ENCODE measurements at regions not wholly inside any gene's neighbourhood (a gene's known extent, or its start where the extent isn't known, plus 50 kb on each side); places are given as distances from the start of the nearest gene placed in this dataset.
"Not testable (repeated sequence)": the region's sequence is repeated elsewhere in the genome, so short reads cannot be mapped to it uniquely, and the experiment has no call there.

DNA sequence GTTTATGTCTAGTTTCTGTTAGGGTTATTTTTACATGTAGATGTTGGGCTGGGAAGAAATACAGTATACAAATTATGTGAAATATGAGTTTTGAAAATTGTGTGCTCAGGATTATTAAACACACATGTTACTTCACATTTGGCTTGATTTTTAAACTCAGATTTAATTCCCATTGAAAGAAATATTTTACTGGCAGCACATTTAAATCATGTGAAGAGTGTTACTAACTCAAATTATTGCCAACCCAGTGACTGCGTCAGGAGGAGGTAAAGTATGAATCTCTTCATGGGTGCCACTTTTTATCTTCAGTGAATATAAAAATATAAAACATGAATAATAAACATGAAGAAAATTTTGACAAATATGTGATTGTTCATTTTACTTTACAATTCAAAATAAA lies 457.5 kb upstream of the CCDC179 start:
- WGBS, 4 donors: 83 to 97% (median 91%) methylated on average over 1 of the region's 1 CpG
- Histone ChIP-seq H3K9me3 (replicated peaks in 1 of 3) (no peaks in the 10 kb centered on the region), H3K27ac (no peak overlapping the region), H3K4me3 (no peak overlapping the region), H3K4me1 (replicated peaks in 1 of 2) (no peaks in the 10 kb centered on the region), H3K27me3 (no peaks in the 10 kb centered on the region), H3K36me3 (replicated peaks in 1 of 2) (no peaks in the 10 kb centered on the region)
- intact Hi-C loops (cut with DNase I): no loop called here
- no peak for DNase-seq
- TF ChIP-seq, protein P1, sequence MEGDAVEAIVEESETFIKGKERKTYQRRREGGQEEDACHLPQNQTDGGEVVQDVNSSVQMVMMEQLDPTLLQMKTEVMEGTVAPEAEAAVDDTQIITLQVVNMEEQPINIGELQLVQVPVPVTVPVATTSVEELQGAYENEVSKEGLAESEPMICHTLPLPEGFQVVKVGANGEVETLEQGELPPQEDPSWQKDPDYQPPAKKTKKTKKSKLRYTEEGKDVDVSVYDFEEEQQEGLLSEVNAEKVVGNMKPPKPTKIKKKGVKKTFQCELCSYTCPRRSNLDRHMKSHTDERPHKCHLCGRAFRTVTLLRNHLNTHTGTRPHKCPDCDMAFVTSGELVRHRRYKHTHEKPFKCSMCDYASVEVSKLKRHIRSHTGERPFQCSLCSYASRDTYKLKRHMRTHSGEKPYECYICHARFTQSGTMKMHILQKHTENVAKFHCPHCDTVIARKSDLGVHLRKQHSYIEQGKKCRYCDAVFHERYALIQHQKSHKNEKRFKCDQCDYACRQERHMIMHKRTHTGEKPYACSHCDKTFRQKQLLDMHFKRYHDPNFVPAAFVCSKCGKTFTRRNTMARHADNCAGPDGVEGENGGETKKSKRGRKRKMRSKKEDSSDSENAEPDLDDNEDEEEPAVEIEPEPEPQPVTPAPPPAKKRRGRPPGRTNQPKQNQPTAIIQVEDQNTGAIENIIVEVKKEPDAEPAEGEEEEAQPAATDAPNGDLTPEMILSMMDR (IDR thresholded peaks at IDR 0.05): no peak
- TF ChIP-seq POLR2A (IDR thresholded peaks at IDR 0.05): no peak

DNA sequence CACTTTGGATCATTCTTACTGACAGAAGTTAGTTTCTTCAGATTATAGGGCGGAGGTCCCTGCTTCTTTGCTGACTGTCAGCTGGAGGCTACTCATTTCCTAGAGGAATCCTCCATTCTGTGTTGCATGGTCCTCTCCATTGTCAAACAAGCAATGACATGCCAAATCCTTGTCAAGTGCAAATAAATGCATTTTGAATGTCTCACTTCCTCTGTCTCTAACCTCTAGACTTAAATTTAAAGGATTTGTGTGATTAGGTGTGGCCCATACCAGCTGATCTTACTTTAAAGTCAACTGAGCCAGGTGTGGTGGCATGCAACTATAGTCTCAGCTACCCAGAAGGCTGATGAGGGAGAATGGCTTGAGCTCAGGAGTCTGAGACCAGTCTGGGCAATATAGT lies 458.4 kb upstream of the CCDC179 start:
- Histone ChIP-seq H3K4me3 (no peak overlapping the region), H3K9me3 (replicated peaks in 1 of 3) (no peaks in the 10 kb centered on the region), H3K4me1 (replicated peaks in 1 of 2) (no peaks in the 10 kb centered on the region), H3K36me3 (replicated peaks in 1 of 2) (no peaks in the 10 kb centered on the region), H3K27ac (no peak overlapping the region), H3K27me3 (no peaks in the 10 kb centered on the region)
- WGBS, 4 donors: 70 to 91% (median 84%) methylated on average over 1 of the region's 1 CpG
- intact Hi-C loops (cut with DNase I): no loop called here
- TF ChIP-seq, protein P1 (IDR thresholded peaks at IDR 0.05): no peak
- no peak for TF ChIP-seq POLR2A (IDR thresholded peaks at IDR 0.05)
- no peak for DNase-seq

DNA sequence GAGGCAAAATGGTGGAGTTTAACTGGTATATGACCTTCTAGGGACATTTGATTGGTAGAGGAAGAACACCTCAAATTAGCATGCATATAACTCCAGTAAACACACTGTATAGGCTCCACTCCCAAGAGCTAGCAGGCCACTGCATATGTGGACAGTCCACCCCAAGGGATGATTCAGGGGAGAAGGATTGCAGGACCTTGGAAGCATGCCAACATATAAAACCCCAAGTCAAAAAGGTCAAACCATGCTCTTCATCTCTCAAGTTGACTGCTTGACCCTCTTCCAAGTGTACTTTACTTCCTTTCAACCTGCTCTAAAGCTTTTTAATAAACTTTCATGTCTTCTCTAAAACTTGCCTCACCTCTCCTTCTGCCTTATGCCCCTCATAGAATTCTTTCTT lies 459.9 kb upstream of the CCDC179 start:
- H3K36me3 ChIP-seq (replicated peaks in 1 of 2): no peaks in the 10 kb centered on the region
- TF ChIP-seq, protein P1 (IDR thresholded peaks at IDR 0.05): no peak
- no peak for TF ChIP-seq POLR2A (IDR thresholded peaks at IDR 0.05)
- no peak overlapping the region for H3K27ac ChIP-seq
- intact Hi-C loops (cut with DNase I): no loop called here
- H3K4me3 ChIP-seq: no peak overlapping the region
- no peaks in the 10 kb centered on the region for H3K27me3 ChIP-seq
- no peak for DNase-seq
- no peaks in the 10 kb centered on the region for H3K9me3 ChIP-seq (replicated peaks in 1 of 3)
- no peaks in the 10 kb centered on the region for H3K4me1 ChIP-seq (replicated peaks in 1 of 2)

DNA sequence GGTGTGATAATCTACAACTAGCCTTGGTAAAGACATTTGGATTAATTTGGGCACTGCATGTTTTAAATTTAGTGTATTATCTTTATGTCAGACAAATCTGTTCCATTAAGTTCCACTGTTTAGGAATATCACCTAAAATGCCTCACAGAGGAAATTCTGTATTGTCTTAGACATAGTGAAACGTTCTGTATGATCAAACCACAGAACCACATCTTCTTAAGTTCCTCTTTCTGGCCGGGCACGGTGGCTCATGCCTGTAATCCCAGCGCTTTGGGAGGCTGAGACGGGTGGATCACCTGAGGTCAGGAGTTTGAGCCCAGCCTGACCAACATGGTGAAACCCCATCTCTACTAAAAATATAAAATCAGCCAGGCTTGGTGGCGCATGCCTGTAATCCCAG lies 475.3 kb upstream of the CCDC179 start:
- H3K27me3 ChIP-seq; H3K36me3 ChIP-seq (replicated peaks in 1 of 2); H3K9me3 ChIP-seq (replicated peaks in 1 of 3); H3K4me1 ChIP-seq (replicated peaks in 1 of 2); H3K4me3 ChIP-seq; H3K27ac ChIP-seq; DNase-seq; intact Hi-C loops (cut with DNase I): not testable (repeated sequence)
- 55 to 80% (median 70%) methylated on average over 6 of the region's 6 CpGs for WGBS, 4 donors

DNA sequence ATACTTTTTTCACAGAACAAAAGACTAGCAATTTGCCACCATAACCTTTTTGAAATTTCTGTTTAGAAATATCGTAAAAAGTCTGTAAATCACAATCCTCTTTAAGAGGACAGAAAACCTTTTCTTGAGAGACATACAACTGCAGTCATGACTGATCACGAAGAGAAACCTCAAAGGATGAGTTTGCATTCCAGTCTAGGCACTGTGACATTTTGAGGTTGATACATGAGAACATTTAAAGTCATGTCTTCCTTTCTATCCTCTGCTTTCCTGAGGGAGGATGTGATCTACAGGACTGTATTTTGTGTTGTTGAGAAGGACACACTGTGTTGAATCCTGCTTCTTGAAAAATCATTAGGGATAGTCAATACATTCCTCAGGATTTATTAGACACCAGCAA lies 476.7 kb upstream of the CCDC179 start:
- intact Hi-C loops (cut with DNase I): no loop called here
- WGBS, 4 donors: 68 to 92% (median 80%) methylated on average over 2 of the region's 2 CpGs
- H3K4me1 ChIP-seq (replicated peaks in 1 of 2): no peaks in the 10 kb centered on the region
- TF ChIP-seq, protein P1 (IDR thresholded peaks at IDR 0.05): no peak
- no peak for TF ChIP-seq POLR2A (IDR thresholded peaks at IDR 0.05)
- H3K9me3 ChIP-seq (replicated peaks in 1 of 3): peaks cover 0 to 7% (median 0%) of the 10 kb centered on the region in 3 donors
- no peaks in the 10 kb centered on the region for H3K36me3 ChIP-seq (replicated peaks in 1 of 2)
- H3K27ac ChIP-seq: no peak overlapping the region
- no peak for DNase-seq
- no peaks in the 10 kb centered on the region for H3K27me3 ChIP-seq
- no peak overlapping the region for H3K4me3 ChIP-seq
